ENCODE measurements at regions not wholly inside any gene's neighbourhood (a gene's known extent, or its start where the extent isn't known, plus 50 kb on each side); places are given as distances from the start of the nearest gene placed in this dataset.
A peak's percentile ranks its signal among the peaks of the same experiment; 100 is the strongest.

GRCh38 chr15:62781081-62781497 is 261.5 kb upstream of the TPM1 start:
- H3K9me3 ChIP-seq (ENCODE audit: control insufficient read depth, low read depth, low read length): no peaks in the 10 kb centered on the region
- H3K27ac ChIP-seq (ENCODE audit: low read length): no peak overlapping the region
- no peak for DNase-seq
- peaks cover 37% of the 10 kb centered on the region for H3K36me3 ChIP-seq (ENCODE audit: control insufficient read depth, insufficient read depth, low read length)
- H3K4me1 ChIP-seq (ENCODE audit: control insufficient read depth, insufficient read depth, low read length): peaks cover 3% of the 10 kb centered on the region
- WGBS (ENCODE audit: insufficient coverage, low lambda C conversion rate): no CpG with 5 or more reads among the region's 5 CpGs
- H3K27me3 ChIP-seq (ENCODE audit: control insufficient read depth, insufficient read depth, low read length): no peaks in the 10 kb centered on the region
- H3K4me3 ChIP-seq (ENCODE audit: low read length): no peak overlapping the region

DNA sequence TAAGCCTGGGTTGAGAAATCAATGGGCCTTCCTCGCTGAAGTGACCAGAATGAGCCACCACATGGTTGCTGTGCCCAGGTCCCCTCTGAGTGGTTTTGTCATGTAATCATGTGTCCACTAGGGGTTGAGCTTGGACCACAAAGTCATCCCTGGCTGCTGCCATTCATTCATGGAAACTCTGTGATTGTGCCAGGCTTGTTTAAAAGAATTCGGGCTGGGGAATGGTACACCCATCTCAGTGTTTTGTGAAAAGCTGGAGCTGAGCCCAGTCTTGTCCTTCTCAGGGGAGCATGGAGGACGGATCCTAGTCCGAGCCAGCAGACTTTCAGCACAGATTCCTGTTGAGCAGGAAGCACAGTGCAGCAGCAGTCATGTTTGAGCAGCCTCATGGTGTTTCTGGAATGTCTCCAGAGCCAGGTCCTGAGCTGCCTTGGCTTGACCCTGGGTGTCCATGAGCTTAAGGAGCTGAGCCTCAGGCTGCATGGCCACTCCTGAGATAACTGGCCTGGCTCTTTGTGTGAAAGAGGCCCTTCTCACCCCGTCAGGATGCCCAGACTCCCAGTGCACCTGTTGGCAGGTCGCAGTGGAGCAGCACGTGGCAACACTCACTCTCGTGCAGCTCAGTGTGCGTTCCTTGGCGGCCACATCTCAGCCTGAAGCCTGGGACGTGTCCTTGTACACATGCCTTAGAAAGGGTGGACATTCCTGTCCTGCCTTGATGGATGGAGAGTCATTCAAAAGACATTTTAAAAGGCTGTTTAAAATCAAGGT is 260.3 kb upstream of the TPM1 start:
- Histone ChIP-seq H3K4me3 (ENCODE audit: low read length) (no peak overlapping the region), H3K4me1 (ENCODE audit: control insufficient read depth, insufficient read depth, low read length) (peaks cover 3% of the 10 kb centered on the region), H3K27me3 (ENCODE audit: control insufficient read depth, insufficient read depth, low read length) (no peaks in the 10 kb centered on the region), H3K9me3 (ENCODE audit: control insufficient read depth, low read depth, low read length) (no peaks in the 10 kb centered on the region), H3K27ac (ENCODE audit: low read length) (no peak overlapping the region), H3K36me3 (ENCODE audit: control insufficient read depth, insufficient read depth, low read length) (peaks cover 34% of the 10 kb centered on the region)
- WGBS (ENCODE audit: insufficient coverage, low lambda C conversion rate): no CpG with 5 or more reads among the region's 11 CpGs
- DNase-seq: peak; percentile 45 to 53

- Histone ChIP-seq H3K9me3 (ENCODE audit: control insufficient read depth, low read depth, low read length) (no peaks in the 10 kb centered on the region), H3K4me3 (ENCODE audit: low read length) (no peak overlapping the region), H3K27me3 (ENCODE audit: control insufficient read depth, insufficient read depth, low read length) (no peaks in the 10 kb centered on the region), H3K4me1 (ENCODE audit: control insufficient read depth, insufficient read depth, low read length) (peaks cover 3% of the 10 kb centered on the region), H3K27ac (ENCODE audit: low read length) (no peak overlapping the region), H3K36me3 (ENCODE audit: control insufficient read depth, insufficient read depth, low read length) (peaks cover 31% of the 10 kb centered on the region)
- WGBS (ENCODE audit: insufficient coverage, low lambda C conversion rate): no CpG with 5 or more reads among the region's 1 CpG
- no peak for DNase-seq
Observed at GRCh38 chr15:62782896-62783295, 259.7 kb upstream of the TPM1 start.

- Histone ChIP-seq H3K27me3 (ENCODE audit: control insufficient read depth, insufficient read depth, low read length) (no peaks in the 10 kb centered on the region), H3K4me1 (ENCODE audit: control insufficient read depth, insufficient read depth, low read length) (peaks cover 3% of the 10 kb centered on the region), H3K9me3 (ENCODE audit: control insufficient read depth, low read depth, low read length) (no peaks in the 10 kb centered on the region), H3K27ac (ENCODE audit: low read length) (no peak overlapping the region), H3K36me3 (ENCODE audit: control insufficient read depth, insufficient read depth, low read length) (peaks cover 31% of the 10 kb centered on the region), H3K4me3 (ENCODE audit: low read length) (no peak overlapping the region)
- WGBS (ENCODE audit: insufficient coverage, low lambda C conversion rate): no CpG with 5 or more reads among the region's 14 CpGs
- DNase-seq: no peak
Observed at GRCh38 chr15:62783303-62783957, 259.1 kb upstream of the TPM1 start.

GRCh38 chr15:62785881-62786828 is 256.4 kb upstream of the TPM1 start:
- H3K27ac ChIP-seq (ENCODE audit: low read length): no peak overlapping the region
- no peak overlapping the region for H3K4me3 ChIP-seq (ENCODE audit: low read length)
- peaks cover 36% of the 10 kb centered on the region for H3K36me3 ChIP-seq (ENCODE audit: control insufficient read depth, insufficient read depth, low read length)
- no peaks in the 10 kb centered on the region for H3K27me3 ChIP-seq (ENCODE audit: control insufficient read depth, insufficient read depth, low read length)
- H3K9me3 ChIP-seq (ENCODE audit: control insufficient read depth, low read depth, low read length): no peaks in the 10 kb centered on the region
- H3K4me1 ChIP-seq (ENCODE audit: control insufficient read depth, insufficient read depth, low read length): no peaks in the 10 kb centered on the region
- DNase-seq: no peak
- 50% methylated on average over 1 of the region's 10 CpGs for WGBS (ENCODE audit: insufficient coverage, low lambda C conversion rate)

- no peak overlapping the region for H3K4me3 ChIP-seq (ENCODE audit: low read length)
- H3K27ac ChIP-seq (ENCODE audit: low read length): no peak overlapping the region
- no peak for DNase-seq
- WGBS (ENCODE audit: insufficient coverage, low lambda C conversion rate): 100% methylated on average over 1 of the region's 7 CpGs
- no peaks in the 10 kb centered on the region for H3K9me3 ChIP-seq (ENCODE audit: control insufficient read depth, low read depth, low read length)
- peaks cover 34% of the 10 kb centered on the region for H3K36me3 ChIP-seq (ENCODE audit: control insufficient read depth, insufficient read depth, low read length)
- no peaks in the 10 kb centered on the region for H3K4me1 ChIP-seq (ENCODE audit: control insufficient read depth, insufficient read depth, low read length)
- no peaks in the 10 kb centered on the region for H3K27me3 ChIP-seq (ENCODE audit: control insufficient read depth, insufficient read depth, low read length)
Observed at GRCh38 chr15:62787401-62787800, 255.1 kb upstream of the TPM1 start.

- no peaks in the 10 kb centered on the region for H3K4me1 ChIP-seq (ENCODE audit: control insufficient read depth, insufficient read depth, low read length)
- peaks cover 35% of the 10 kb centered on the region for H3K36me3 ChIP-seq (ENCODE audit: control insufficient read depth, insufficient read depth, low read length)
- DNase-seq: no peak
- no peaks in the 10 kb centered on the region for H3K27me3 ChIP-seq (ENCODE audit: control insufficient read depth, insufficient read depth, low read length)
- no peaks in the 10 kb centered on the region for H3K9me3 ChIP-seq (ENCODE audit: control insufficient read depth, low read depth, low read length)
- no peak overlapping the region for H3K27ac ChIP-seq (ENCODE audit: low read length)
- WGBS (ENCODE audit: insufficient coverage, low lambda C conversion rate): 100% methylated on average over 1 of the region's 6 CpGs
- no peak overlapping the region for H3K4me3 ChIP-seq (ENCODE audit: low read length)
Observed at GRCh38 chr15:62788224-62788623, 254.3 kb upstream of the TPM1 start.

DNA sequence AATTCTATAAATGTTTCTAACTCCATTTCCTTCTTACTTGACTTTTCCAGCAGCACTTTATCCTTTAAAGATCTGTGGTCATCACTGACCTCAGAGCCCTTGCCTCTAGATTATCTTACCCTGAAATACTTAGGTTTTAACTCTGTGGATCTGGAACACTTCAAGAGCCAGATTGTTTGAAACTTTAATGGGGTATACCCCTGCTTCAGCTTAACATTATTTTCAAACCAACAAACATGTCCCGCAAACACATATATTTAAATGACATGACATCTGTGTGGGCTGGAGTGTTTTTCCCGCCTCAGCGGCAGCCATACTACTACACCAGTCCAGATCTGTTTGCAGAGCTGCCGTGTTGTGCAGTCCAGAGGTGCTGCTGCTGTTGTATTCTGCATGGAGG is 252.0 kb upstream of the TPM1 start:
- no peak for DNase-seq
- Histone ChIP-seq H3K4me1 (ENCODE audit: control insufficient read depth, insufficient read depth, low read length) (no peaks in the 10 kb centered on the region), H3K27ac (ENCODE audit: low read length) (no peak overlapping the region), H3K9me3 (ENCODE audit: control insufficient read depth, low read depth, low read length) (no peaks in the 10 kb centered on the region), H3K27me3 (ENCODE audit: control insufficient read depth, insufficient read depth, low read length) (no peaks in the 10 kb centered on the region), H3K36me3 (ENCODE audit: control insufficient read depth, insufficient read depth, low read length) (peaks cover 38% of the 10 kb centered on the region), H3K4me3 (ENCODE audit: low read length) (no peak overlapping the region)
- WGBS (ENCODE audit: insufficient coverage, low lambda C conversion rate): no CpG with 5 or more reads among the region's 4 CpGs

- no peak for DNase-seq
- H3K4me3 ChIP-seq (ENCODE audit: low read length): no peak overlapping the region
- no peaks in the 10 kb centered on the region for H3K27me3 ChIP-seq (ENCODE audit: control insufficient read depth, insufficient read depth, low read length)
- H3K27ac ChIP-seq (ENCODE audit: low read length): no peak overlapping the region
- 90% methylated on average over 2 of the region's 5 CpGs for WGBS (ENCODE audit: insufficient coverage, low lambda C conversion rate)
- H3K36me3 ChIP-seq (ENCODE audit: control insufficient read depth, insufficient read depth, low read length): peaks cover 49% of the 10 kb centered on the region
- no peaks in the 10 kb centered on the region for H3K4me1 ChIP-seq (ENCODE audit: control insufficient read depth, insufficient read depth, low read length)
- H3K9me3 ChIP-seq (ENCODE audit: control insufficient read depth, low read depth, low read length): no peaks in the 10 kb centered on the region
Observed at GRCh38 chr15:62791694-62792093, 250.9 kb upstream of the TPM1 start.

- H3K4me3 ChIP-seq (ENCODE audit: low read length): no peak overlapping the region
- no peaks in the 10 kb centered on the region for H3K9me3 ChIP-seq (ENCODE audit: control insufficient read depth, low read depth, low read length)
- WGBS (ENCODE audit: insufficient coverage, low lambda C conversion rate): 92% methylated on average over 2 of the region's 6 CpGs
- H3K36me3 ChIP-seq (ENCODE audit: control insufficient read depth, insufficient read depth, low read length): peaks cover 64% of the 10 kb centered on the region
- no peaks in the 10 kb centered on the region for H3K27me3 ChIP-seq (ENCODE audit: control insufficient read depth, insufficient read depth, low read length)
- no peak for DNase-seq
- no peak overlapping the region for H3K27ac ChIP-seq (ENCODE audit: low read length)
- no peaks in the 10 kb centered on the region for H3K4me1 ChIP-seq (ENCODE audit: control insufficient read depth, insufficient read depth, low read length)
Observed at GRCh38 chr15:62792986-62793751, 249.4 kb upstream of the TPM1 start.
